ENCODE measurements at regions not wholly inside any gene's neighbourhood (a gene's known extent, or its start where the extent isn't known, plus 50 kb on each side); places are given as distances from the start of the nearest gene placed in this dataset.

- TF ChIP-seq POLR2AphosphoS5 (IDR thresholded peaks at IDR 0.05; ENCODE audit: low read depth, low read length): no peak
- TF ChIP-seq, protein P1, sequence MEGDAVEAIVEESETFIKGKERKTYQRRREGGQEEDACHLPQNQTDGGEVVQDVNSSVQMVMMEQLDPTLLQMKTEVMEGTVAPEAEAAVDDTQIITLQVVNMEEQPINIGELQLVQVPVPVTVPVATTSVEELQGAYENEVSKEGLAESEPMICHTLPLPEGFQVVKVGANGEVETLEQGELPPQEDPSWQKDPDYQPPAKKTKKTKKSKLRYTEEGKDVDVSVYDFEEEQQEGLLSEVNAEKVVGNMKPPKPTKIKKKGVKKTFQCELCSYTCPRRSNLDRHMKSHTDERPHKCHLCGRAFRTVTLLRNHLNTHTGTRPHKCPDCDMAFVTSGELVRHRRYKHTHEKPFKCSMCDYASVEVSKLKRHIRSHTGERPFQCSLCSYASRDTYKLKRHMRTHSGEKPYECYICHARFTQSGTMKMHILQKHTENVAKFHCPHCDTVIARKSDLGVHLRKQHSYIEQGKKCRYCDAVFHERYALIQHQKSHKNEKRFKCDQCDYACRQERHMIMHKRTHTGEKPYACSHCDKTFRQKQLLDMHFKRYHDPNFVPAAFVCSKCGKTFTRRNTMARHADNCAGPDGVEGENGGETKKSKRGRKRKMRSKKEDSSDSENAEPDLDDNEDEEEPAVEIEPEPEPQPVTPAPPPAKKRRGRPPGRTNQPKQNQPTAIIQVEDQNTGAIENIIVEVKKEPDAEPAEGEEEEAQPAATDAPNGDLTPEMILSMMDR (IDR thresholded peaks at IDR 0.05): no peak
- no peak for TF ChIP-seq TCF7L2 (IDR thresholded peaks at IDR 0.05; ENCODE audit: low read depth, low read length)
- TF ChIP-seq REST (IDR thresholded peaks at IDR 0.05; ENCODE audit: insufficient read depth in 1 of 2, low read depth in 2 of 2, low read length in 1 of 2): no peak
Measured at GRCh38 chr22:49111085-49111484, 716.6 kb downstream of the BRD1 start.

Data from Panc1 (cell line).